Gastroesophageal sphincter (tissue), 4 donors: ENCODE measurements at regions not wholly inside any gene's neighbourhood (a gene's known extent, or its start where the extent isn't known, plus 50 kb on each side); places are given as distances from the start of the nearest gene placed in this dataset.

Experiments
- ATAC-seq: fragments of 150-250 bp; one replicate; pipeline ENCODE4 v1.9.1; 2016; ENCODE audit warnings: mild to moderate bottlenecking, moderate library complexity
- H3K27ac ChIP-seq, 4 donors: fragments of 200-600 bp; sonication (generic) in 3 of 4; 1 replicate in 3 of 4; 2 replicates in 1 of 4; pipeline ENCODE4 v1.5.1; 2016 to 2019
- H3K27me3 ChIP-seq: fragments of 200-600 bp; sonication (generic); one replicate; pipeline ENCODE4 v1.5.1; 2019
- H3K36me3 ChIP-seq, 2 donors: fragments of 200-600 bp; sonication (generic); one replicate each; pipeline ENCODE4 v1.5.1; 2019; ENCODE audit warnings: control low read depth in 1 of 2
- H3K4me1 ChIP-seq, 3 donors: fragments of 200-600 bp; sonication (generic); 1 replicate in 2 of 3; 2 replicates in 1 of 3; pipeline ENCODE4 v1.5.1; 2016 to 2019; ENCODE audit warnings: control low read depth in 2 of 3
- H3K4me3 ChIP-seq, 2 donors: fragments of 200-600 bp; sonication (generic); one replicate each; pipeline ENCODE4 v1.5.1; 2019; ENCODE audit warnings: mild to moderate bottlenecking in 1 of 2, moderate library complexity in 1 of 2
- H3K9me3 ChIP-seq, 3 donors: fragments of 200-600 bp; sonication (generic); one replicate each; pipeline ENCODE4 v1.5.1; 2017 to 2019; ENCODE audit warnings: control low read depth in 2 of 3
- CTCF ChIP-seq, 4 experiments: fragments of 200-600 bp in 2 of 4; fragments of 450-650 bp in 2 of 4; sonication (generic) in 1 of 4; IDR thresholded peaks; one replicate each; pipeline ENCODE4 v1.5.1; 2017 to 2019; ENCODE audit warnings: antibody characterized with exemption in 4 of 4, mild to moderate bottlenecking in 2 of 4, moderate library complexity in 2 of 4
- EP300 ChIP-seq: sonication (generic); formaldehyde crosslinking; IDR thresholded peaks from one replicate; pipeline ENCODE4 v1.6.1; 2017; ENCODE audit warnings: antibody characterized with exemption, mild to moderate bottlenecking
- POLR2A ChIP-seq, 2 donors: fragments of 450-650 bp; IDR thresholded peaks; one replicate each; pipeline ENCODE4 v1.6.1; 2017; ENCODE audit warnings: antibody characterized with exemption in 2 of 2, mild to moderate bottlenecking in 2 of 2, moderate library complexity in 1 of 2
- POLR2AphosphoS5 ChIP-seq: sonication (generic); formaldehyde crosslinking; IDR thresholded peaks from one replicate; pipeline ENCODE4 v1.6.1; 2017; ENCODE audit warnings: antibody characterized with exemption
- WGBS, 2 donors: methylation state at CpG; one replicate each; pipeline ENCODE4 v1.1.5; 2018; ENCODE audit warnings: low coverage in 1 of 2; 5-methylcytosine and 5-hydroxymethylcytosine counted together

GRCh38 chr10:89829262-89829886 is 128.0 kb downstream of the KIF20B start:
- Histone ChIP-seq H3K4me3 (no peak overlapping the region), H3K27me3 (no peaks in the 10 kb centered on the region), H3K36me3 (no peaks in the 10 kb centered on the region), H3K4me1 (no peaks in the 10 kb centered on the region), H3K9me3 (peaks cover 0 to 9% (median 0%) of the 10 kb centered on the region in 3 donors), H3K27ac (no peak overlapping the region)
- ATAC-seq: no peak
- WGBS, 2 donors: 93 to 97% methylated on average over 16 to 20 of the region's 20 CpGs
- TF ChIP-seq POLR2AphosphoS5: no peak

GRCh38 chr10:89829887-89830269 is 128.5 kb downstream of the KIF20B start:
- Histone ChIP-seq H3K4me3 (no peak overlapping the region), H3K4me1 (no peaks in the 10 kb centered on the region), H3K27me3 (no peaks in the 10 kb centered on the region), H3K27ac (no peak overlapping the region), H3K36me3 (no peaks in the 10 kb centered on the region), H3K9me3 (peaks cover 0 to 9% (median 0%) of the 10 kb centered on the region in 3 donors)
- 94 to 96% methylated on average over 5 of the region's 5 CpGs for WGBS, 2 donors
- no peak for ATAC-seq
- TF ChIP-seq CTCF (IDR thresholded peaks at IDR 0.05): no peak
- no peak for TF ChIP-seq POLR2A (IDR thresholded peaks at IDR 0.05)
- TF ChIP-seq EP300: no peak
- TF ChIP-seq POLR2AphosphoS5: no peak

GRCh38 chr10:89830624-89831023 is 129.2 kb downstream of the KIF20B start:
- no peak for ATAC-seq
- Histone ChIP-seq H3K9me3 (peaks cover 0 to 9% (median 0%) of the 10 kb centered on the region in 3 donors), H3K36me3 (no peaks in the 10 kb centered on the region), H3K4me1 (no peaks in the 10 kb centered on the region), H3K27me3 (no peaks in the 10 kb centered on the region), H3K27ac (no peak overlapping the region), H3K4me3 (no peak overlapping the region)
- no peak for TF ChIP-seq POLR2AphosphoS5
- TF ChIP-seq EP300: no peak
- TF ChIP-seq CTCF (IDR thresholded peaks at IDR 0.05): no peak
- TF ChIP-seq POLR2A (IDR thresholded peaks at IDR 0.05): no peak
- WGBS, 2 donors: 86 to 89% methylated on average over 2 of the region's 2 CpGs

- H3K4me1 ChIP-seq: peaks cover 0 to 20% (median 4%) of the 10 kb centered on the region in 3 donors
- ATAC-seq: no peak
- H3K4me3 ChIP-seq: peak overlapping the region; percentile 49 to 67
- H3K27ac ChIP-seq: peak overlapping the region in 3 of 4 donors; percentile 28 to 78 (median 71)
- TF ChIP-seq POLR2A (IDR thresholded peaks at IDR 0.05) (no peak), CTCF (IDR thresholded peaks at IDR 0.05) (no peak), EP300 (no peak), POLR2AphosphoS5 (no peak)
- H3K9me3 ChIP-seq: peaks cover 0 to 9% (median 0%) of the 10 kb centered on the region in 3 donors
- WGBS, 2 donors: 28% methylated on average over 5 of the region's 12 CpGs; no CpG with 5 or more reads in 1 of the 2 donors
- no peaks in the 10 kb centered on the region for H3K27me3 ChIP-seq
- H3K36me3 ChIP-seq: no peaks in the 10 kb centered on the region
These were observed 135.4 kb downstream of the KIF20B start for GRCh38 chr10:89836840-89837164.

GRCh38 chr10:89837165-89838043 is 136.0 kb downstream of the KIF20B start:
- WGBS, 2 donors: 0% methylated on average over 10 of the region's 65 CpGs; no CpG with 5 or more reads in 1 of the 2 donors
- H3K4me3 ChIP-seq: peak overlapping the region; percentile 49 to 67
- peak; percentile 53 for ATAC-seq
- H3K27ac ChIP-seq: peak overlapping the region in 3 of 4 donors; percentile 28 to 78 (median 71)
- no peaks in the 10 kb centered on the region for H3K36me3 ChIP-seq
- H3K9me3 ChIP-seq: peaks cover 0 to 9% (median 0%) of the 10 kb centered on the region in 3 donors
- H3K27me3 ChIP-seq: no peaks in the 10 kb centered on the region
- TF ChIP-seq CTCF (IDR thresholded peaks at IDR 0.05): peak in 1 of 4 experiments; percentile 3
- TF ChIP-seq POLR2AphosphoS5: no peak
- H3K4me1 ChIP-seq: peaks cover 0 to 20% (median 4%) of the 10 kb centered on the region in 3 donors
